Kasumi-1 (cell line): ENCODE measurements at regions not wholly inside any gene's neighbourhood (a gene's known extent, or its start where the extent isn't known, plus 50 kb on each side); places are given as distances from the start of the nearest gene placed in this dataset.

ENCODE experiments used
- DNase-seq, 2 experiments: peaks; one replicate each; lab custom pipeline; 2025; lab: John Stamatoyannopoulos, UW

- DNase-seq = no peak
Observed at GRCh38 chr5:124647352-124647751, 99.1 kb downstream of the ZNF608 start.

- DNase-seq = no peak
Observed at GRCh38 chr5:124645396-124645795, 101.0 kb downstream of the ZNF608 start.

GRCh38 chr5:124644582-124644981 lies 101.9 kb downstream of the ZNF608 start:
- DNase-seq = no peak

GRCh38 chr5:124644138-124644537 lies 102.3 kb downstream of the ZNF608 start:
- DNase-seq = no peak

- DNase-seq = no peak
Observed at GRCh38 chr5:124643336-124643735, 103.1 kb downstream of the ZNF608 start.

- no peak for DNase-seq
Observed at GRCh38 chr5:124642151-124642550, 104.3 kb downstream of the ZNF608 start.

- no peak for DNase-seq
Observed at GRCh38 chr5:124641154-124641792, 105.2 kb downstream of the ZNF608 start.

GRCh38 chr5:124639095-124639665 lies 107.3 kb downstream of the ZNF608 start:
- no peak for DNase-seq

GRCh38 chr5:124637011-124637410 lies 109.4 kb downstream of the ZNF608 start:
- DNase-seq = no peak

- no peak for DNase-seq
Observed at GRCh38 chr5:124634741-124635323, 111.6 kb downstream of the ZNF608 start.

GRCh38 chr5:124634228-124634739 lies 112.2 kb downstream of the ZNF608 start:
- no peak for DNase-seq

GRCh38 chr5:124633209-124633608 lies 113.2 kb downstream of the ZNF608 start:
- no peak for DNase-seq

GRCh38 chr5:124631874-124632550 lies 114.4 kb downstream of the ZNF608 start:
- DNase-seq = no peak

- DNase-seq = no peak
Observed at GRCh38 chr5:124630767-124631704, 115.4 kb downstream of the ZNF608 start.

GRCh38 chr5:124628721-124629596 lies 117.5 kb downstream of the ZNF608 start:
- DNase-seq = peak; percentile 66 to 68

GRCh38 chr5:124627815-124628595 lies 118.4 kb downstream of the ZNF608 start:
- DNase-seq = peak; percentile 14 to 29

- no peak for DNase-seq
Observed at GRCh38 chr5:124626053-124626452, 120.4 kb downstream of the ZNF608 start.

GRCh38 chr5:124623265-124623664 lies 123.2 kb downstream of the ZNF608 start:
- DNase-seq = no peak

GRCh38 chr5:124622851-124623250 lies 123.6 kb downstream of the ZNF608 start:
- no peak for DNase-seq

- DNase-seq = no peak
Observed at GRCh38 chr5:124621279-124621678, 125.2 kb downstream of the ZNF608 start.
